Right lung (tissue), 2 donors: ENCODE measurements at regions not wholly inside any gene's neighbourhood (a gene's known extent, or its start where the extent isn't known, plus 50 kb on each side); places are given as distances from the start of the nearest gene placed in this dataset.

Source experiments
- DNase-seq, 2 donors: peaks; one replicate each; pipeline ENCODE4 v3.0.0-alpha.2; 2013

GRCh38 chr17:34825884-34826283, 135.4 kb downstream of the CCT6B start:
- no peak for DNase-seq

DNA sequence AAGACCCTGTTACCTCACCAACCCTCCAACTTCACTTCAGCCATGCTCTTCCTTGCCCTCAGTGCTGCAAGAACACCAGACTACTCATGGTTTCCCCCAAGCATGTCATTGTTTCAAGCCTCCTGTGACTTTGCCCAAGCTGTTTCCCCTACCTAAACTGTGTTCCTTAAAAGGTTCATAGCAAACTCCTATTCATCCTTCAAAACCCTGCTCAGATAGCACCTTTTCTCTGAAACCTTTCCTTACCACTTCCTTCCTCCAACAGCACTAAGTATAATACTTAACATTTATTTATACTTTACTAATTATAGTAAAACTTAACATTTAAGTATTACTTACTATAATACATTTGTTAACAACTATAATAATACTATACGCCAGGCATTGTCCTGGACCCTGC, 136.2 kb downstream of the CCT6B start:
- DNase-seq = no peak

DNA sequence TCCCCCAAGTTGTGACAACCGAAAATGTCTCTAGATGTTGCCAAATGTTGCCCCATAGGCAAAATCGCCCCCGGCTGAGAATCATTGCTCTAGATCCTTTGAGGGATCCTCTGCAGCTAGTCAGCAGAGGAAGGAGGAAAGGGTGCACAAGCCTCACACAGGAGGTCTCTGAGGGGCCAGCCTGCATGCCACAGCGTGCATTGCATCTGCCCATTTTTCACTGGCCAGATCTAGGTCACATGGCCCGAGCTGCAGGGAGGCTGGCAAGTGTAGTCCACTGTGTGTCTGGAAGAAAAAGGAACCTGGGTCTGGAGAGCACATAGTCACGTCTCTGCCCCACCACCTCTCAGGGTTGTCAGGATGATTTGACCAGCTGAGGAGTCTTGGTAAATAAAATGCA, 138.2 kb downstream of the CCT6B start:
- DNase-seq = no peak

GRCh38 chr17:34822007-34822739, 139.1 kb downstream of the CCT6B start:
- no peak for DNase-seq

DNA sequence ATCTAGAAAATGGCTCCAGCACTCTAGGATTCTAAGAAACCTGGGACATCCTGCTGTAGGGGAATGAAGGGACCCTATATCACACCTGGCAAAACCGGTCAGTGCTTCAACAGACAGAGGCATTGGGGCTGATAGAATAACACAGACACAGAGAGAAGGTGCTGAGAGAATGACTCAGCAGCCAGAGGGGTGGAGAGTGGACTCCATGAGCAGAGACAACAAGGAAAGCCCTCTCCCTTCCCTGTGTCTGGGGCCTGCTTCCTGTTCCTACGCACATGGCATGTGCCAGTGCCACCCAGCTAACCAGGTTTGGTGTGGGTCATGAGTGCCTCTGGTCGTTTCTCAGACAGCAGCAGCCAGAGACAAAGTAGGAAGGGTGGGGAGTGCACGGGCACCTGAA, 140.3 kb downstream of the CCT6B start:
- no peak for DNase-seq

DNA sequence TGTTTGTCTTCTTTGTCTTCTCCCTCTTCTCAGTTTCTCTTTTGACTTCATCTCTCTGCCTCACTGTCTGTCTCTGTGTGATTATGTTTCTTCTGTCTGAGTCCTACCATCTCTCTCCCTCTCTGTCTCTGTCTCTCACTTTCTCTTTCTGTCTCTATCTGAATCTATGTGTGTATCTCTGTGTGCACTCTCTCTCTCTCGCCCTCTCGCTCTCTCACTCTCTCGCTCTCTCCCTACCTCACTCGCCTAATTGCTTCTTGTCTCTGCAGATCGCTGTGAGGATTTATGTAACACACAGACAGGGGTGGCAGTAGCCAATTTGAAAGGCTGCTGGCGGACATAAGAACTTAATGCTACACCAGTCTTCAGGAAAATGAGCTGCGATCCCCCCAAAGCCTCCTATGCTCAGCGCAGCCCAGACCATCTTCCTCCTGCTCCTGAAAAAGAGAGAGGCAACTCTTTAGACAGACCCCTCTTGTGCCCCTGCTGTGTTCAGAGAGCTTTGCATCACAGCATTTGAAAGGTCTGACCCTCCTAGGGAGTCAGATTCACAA, 140.9 kb downstream of the CCT6B start:
- no peak for DNase-seq

- DNase-seq = no peak
These were observed 143.8 kb downstream of the CCT6B start for GRCh38 chr17:34817252-34818035.

DNA sequence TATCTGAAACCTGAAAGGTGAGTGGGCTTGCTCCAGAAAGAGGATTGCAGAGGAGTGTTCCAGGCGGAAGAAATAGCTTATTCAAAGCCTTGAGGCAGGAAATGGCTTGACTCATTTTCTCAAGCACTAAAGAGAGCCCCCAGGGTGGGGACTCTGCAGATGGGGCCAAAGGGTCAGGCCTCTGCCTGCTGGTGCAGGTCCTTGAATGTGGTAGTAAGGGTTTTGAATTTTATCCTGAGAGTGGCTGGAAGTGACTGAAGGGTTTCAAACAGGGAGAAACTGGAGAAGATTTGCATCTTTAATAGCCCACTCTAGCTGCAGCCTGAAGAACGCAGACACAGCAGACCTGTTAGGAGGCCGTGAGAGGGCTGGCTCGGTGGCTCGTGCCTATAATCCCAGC, 144.4 kb downstream of the CCT6B start:
- peak in 1 of 2 donors; percentile 2 for DNase-seq

- no peak for DNase-seq
These were observed 148.0 kb downstream of the CCT6B start for GRCh38 chr17:34813290-34813689.

- DNase-seq = no peak
These were observed 149.7 kb downstream of the CCT6B start for GRCh38 chr17:34811561-34811960.

DNA sequence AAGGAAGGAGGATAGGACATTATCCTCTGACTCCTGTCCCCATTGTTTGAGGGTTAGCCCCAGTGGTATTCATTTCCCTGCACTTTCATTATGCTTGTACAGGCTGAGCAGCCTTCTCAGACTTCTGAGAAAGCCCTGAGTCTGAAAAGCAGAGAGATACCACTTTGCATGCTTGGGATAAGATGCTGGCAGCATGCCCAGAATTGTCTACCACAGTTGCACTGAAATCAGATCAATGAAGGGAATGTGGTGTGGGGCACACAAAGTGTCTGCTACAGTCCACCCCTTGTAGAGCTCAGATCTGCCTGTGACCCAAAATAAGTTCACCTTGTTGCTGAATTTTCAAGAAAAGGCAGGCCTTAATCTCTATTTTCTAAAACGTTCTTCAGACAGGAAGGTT, 160.6 kb downstream of the CCT6B start:
- DNase-seq = no peak

- DNase-seq = no peak
These were observed 161.5 kb downstream of the CCT6B start for GRCh38 chr17:34799751-34800150.

DNA sequence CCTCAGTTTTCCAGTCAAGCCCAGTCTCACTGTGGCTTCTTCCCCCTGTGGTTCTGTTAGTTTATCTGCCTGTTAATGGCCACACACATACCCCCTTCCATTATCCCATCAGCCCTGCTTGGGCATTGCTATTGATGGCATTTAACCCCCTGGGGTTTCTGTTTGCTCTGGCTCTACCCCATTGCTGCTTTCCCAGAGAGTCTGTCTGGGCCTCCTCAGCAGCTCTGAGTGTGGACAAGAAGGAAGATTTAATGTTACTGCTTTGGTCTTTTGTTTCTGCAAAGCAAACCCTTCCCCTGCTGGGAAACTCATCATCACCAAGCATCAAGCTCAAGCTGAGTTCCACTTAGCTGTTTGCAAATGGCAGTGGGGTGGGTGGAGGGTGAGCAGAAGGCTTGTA, 162.7 kb downstream of the CCT6B start:
- DNase-seq = no peak

DNA sequence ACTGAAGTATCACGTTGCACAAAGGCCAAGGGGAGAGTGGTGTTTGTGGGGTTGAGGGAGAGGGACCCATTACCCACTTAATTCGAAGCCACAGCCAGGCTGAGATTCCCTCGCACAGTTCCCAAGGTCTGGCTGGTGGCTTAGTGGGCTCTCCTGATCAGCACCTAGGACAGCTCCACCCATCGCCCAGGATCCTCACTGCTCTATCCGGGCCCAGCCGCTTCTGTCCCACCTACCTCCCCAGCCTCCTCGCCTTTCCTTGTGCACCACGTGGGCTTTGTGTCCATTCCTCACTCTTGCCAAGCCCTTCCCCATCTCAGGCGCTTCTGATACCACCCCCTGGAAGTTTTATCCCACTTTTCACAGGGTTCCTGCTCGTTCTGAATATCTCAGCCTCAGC, 163.5 kb downstream of the CCT6B start:
- peak; percentile 11 to 20 for DNase-seq

DNA sequence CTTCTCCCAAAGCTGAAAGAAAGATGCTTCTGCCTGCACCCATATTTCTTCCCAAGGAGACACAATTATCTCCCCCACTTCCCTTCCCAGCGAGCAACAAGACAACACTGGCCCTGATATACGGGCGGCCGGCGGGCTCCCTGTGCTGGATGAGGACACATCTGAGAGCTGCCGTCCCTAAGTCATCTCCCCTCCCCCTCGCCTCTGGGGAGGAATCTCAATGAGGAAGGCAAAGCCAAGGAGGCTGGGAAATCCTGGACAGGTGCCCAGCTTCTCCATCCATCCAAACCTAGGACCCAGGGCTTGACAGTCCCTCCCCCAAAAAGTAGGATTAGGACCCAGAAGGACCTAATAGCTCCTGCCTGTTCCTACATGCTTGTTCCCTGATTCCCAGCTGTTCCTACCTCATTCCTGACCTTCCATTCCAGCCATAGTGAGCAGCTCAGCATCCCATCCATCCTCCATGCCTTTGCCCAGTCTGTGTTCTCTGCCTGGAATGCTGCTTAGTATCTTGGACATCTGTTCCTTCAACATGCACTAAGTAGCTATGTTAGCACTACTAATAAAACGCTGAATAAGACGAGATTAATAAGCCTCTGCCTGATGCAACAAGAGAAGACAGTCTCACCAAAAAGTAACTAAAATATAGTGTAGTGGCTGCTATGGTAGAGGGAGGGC, 167.9 kb downstream of the CCT6B start:
- no peak for DNase-seq

- DNase-seq = no peak
These were observed 172.6 kb downstream of the CCT6B start for GRCh38 chr17:34788696-34789095.

- DNase-seq = no peak
These were observed 176.7 kb downstream of the CCT6B start for GRCh38 chr17:34784526-34784925.

DNA sequence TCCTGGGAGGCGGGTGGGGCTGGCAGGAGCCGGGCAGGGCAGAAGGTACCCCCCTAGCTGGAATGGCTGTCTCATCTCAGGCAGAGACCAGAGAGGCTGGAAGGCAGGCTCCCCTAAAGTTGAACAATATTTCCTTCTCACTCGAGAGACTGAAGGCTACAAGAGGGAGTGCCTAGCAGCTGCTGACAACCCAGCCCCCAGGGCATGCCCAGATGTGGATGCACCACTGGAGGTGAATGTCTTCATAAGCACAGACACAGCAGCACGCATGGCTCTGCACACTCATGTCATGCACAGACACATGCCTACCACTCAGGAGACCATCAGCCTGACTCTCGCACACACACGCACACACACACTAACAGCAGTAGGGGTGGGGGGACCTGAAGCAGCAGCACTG, 179.0 kb downstream of the CCT6B start:
- DNase-seq = no peak

DNA sequence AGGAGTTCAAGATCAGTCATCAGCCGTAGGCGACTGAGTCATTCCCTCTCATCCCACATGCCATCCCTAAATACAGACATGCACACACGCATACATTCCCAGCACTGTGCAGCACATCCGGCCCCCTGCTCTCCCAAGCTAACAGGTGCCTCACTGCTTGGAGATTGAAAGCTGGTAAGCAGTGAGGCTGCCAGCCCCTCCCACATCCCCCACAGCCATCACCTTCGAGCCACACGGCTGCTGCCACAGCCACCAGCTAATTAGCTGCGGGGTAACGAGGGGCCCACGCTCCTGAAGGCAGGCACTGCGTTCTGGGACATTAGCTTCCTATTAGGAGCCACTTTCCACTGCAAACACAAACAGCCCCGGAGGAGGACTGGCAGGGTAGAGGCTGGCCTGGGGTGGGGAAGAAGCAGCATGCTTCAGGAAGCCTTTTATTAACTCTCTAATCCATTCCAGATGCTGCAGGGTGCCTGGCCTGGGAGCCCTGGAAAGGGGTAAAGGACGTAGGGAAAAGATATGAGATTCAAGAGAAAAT, 179.6 kb downstream of the CCT6B start:
- DNase-seq = no peak

- no peak for DNase-seq
These were observed 180.2 kb downstream of the CCT6B start for GRCh38 chr17:34781071-34781470.

DNA sequence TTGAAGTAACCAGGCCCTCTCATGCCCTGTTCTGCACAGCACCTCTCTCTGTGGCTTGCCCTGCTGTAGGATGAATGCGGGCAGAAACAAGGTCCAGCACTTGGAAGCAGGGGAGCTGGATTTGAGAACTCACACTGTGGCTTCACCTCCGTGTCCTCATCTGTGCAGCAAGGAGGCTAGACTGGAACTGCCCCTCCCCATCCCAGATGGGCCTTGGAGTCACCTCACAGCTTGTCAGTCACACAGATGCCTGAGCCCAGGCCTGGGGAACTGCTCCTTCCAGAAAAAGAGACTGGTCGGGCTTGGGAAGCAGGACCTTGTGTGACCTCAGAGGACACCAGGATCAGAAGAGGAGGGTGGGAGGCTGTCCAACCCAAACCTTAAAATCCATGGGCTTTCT, 180.8 kb downstream of the CCT6B start:
- no peak for DNase-seq
